Astrocyte (in vitro differentiated cells and primary cell): ENCODE measurements at regions not wholly inside any gene's neighbourhood (a gene's known extent, or its start where the extent isn't known, plus 50 kb on each side); places are given as distances from the start of the nearest gene placed in this dataset.

ENCODE experiments used
- DNase-seq: peaks from one replicate; pipeline ENCODE4 v3.0.0-alpha.2; 2010; ENCODE audit warnings: low read depth
- FAIRE-seq: peaks from 2 replicates; lab custom pipeline; 2011; peaks lifted over from hg19 to GRCh38; lab: Jason Lieb, UNC
- H2AFZ ChIP-seq: 2 replicates; pipeline ENCODE4 v1.6.0; 2012; ENCODE audit warnings: low read depth, low read length, inconsistent platforms
- H3K27ac ChIP-seq: 2 replicates; pipeline ENCODE4 v1.5.1; 2011; ENCODE audit warnings: low read depth, low read length, inconsistent platforms
- H3K27me3 ChIP-seq: 2 replicates; pipeline ENCODE4 v1.6.0; 2011; ENCODE audit warnings: low read length, inconsistent platforms; ENCODE audit not compliant: insufficient read depth
- H3K36me3 ChIP-seq: 2 replicates; pipeline ENCODE4 v1.5.1; 2011; ENCODE audit warnings: low read length, inconsistent platforms; ENCODE audit not compliant: insufficient read depth
- H3K4me1 ChIP-seq: 2 replicates; pipeline ENCODE4 v1.5.1; 2011; ENCODE audit warnings: low read length, inconsistent platforms; ENCODE audit not compliant: insufficient read depth
- H3K4me2 ChIP-seq: 2 replicates; pipeline ENCODE4 v1.6.0; 2012; ENCODE audit warnings: low read length, inconsistent platforms
- H3K4me3 ChIP-seq: 2 replicates; pipeline ENCODE4 v1.5.1; 2011; ENCODE audit warnings: low read depth, mild to moderate bottlenecking, low read length, inconsistent platforms; ENCODE audit not compliant: insufficient read depth
- H3K79me2 ChIP-seq: 2 replicates; pipeline ENCODE4 v1.6.0; 2012; ENCODE audit warnings: mild to moderate bottlenecking, low read length, inconsistent platforms; ENCODE audit not compliant: insufficient read depth
- H3K9ac ChIP-seq: 2 replicates; pipeline ENCODE4 v1.6.0; 2012; ENCODE audit warnings: mild to moderate bottlenecking, low read length, inconsistent platforms
- H3K9me3 ChIP-seq: 2 replicates; pipeline ENCODE4 v1.5.1; 2012; ENCODE audit warnings: low read depth, mild to moderate bottlenecking, low read length, inconsistent platforms; ENCODE audit not compliant: insufficient read depth
- H4K20me1 ChIP-seq: 2 replicates; pipeline ENCODE4 v1.6.0; 2012; ENCODE audit warnings: low read length, inconsistent platforms; ENCODE audit not compliant: insufficient read depth
- H3K27ac Mint-ChIP-seq: one replicate; pipeline ENCODE4 v1.8.0; 2021; ENCODE audit warnings: mild to moderate bottlenecking, mixed read lengths; ENCODE audit not compliant: unreplicated experiment
- H3K27me3 Mint-ChIP-seq: one replicate; pipeline ENCODE4 v1.8.0; 2021; ENCODE audit warnings: low read depth, mixed read lengths; ENCODE audit not compliant: unreplicated experiment
- H3K36me3 Mint-ChIP-seq: one replicate; pipeline ENCODE4 v1.8.0; 2021; ENCODE audit warnings: low read depth, mixed read lengths; ENCODE audit not compliant: unreplicated experiment
- H3K4me1 Mint-ChIP-seq: one replicate; pipeline ENCODE4 v1.8.0; 2021; ENCODE audit warnings: low read depth, mixed read lengths; ENCODE audit not compliant: unreplicated experiment
- H3K4me3 Mint-ChIP-seq: one replicate; pipeline ENCODE4 v1.8.0; 2021; ENCODE audit warnings: mild to moderate bottlenecking, moderate library complexity, mixed read lengths; ENCODE audit not compliant: unreplicated experiment
- H3K9me3 Mint-ChIP-seq: one replicate; pipeline ENCODE4 v1.8.0; 2021; ENCODE audit warnings: mild to moderate bottlenecking, mixed read lengths; ENCODE audit not compliant: unreplicated experiment
- CTCF ChIP-seq: IDR thresholded peaks from 2 replicates; pipeline ENCODE4 v1.5.1; 2011; ENCODE audit warnings: low read depth, mild to moderate bottlenecking, inconsistent platforms, low read length, moderate library complexity; ENCODE audit not compliant: insufficient read depth
- EZH2 ChIP-seq: IDR thresholded peaks from 2 replicates; pipeline ENCODE4 v1.6.1; 2012; ENCODE audit warnings: mild to moderate bottlenecking, low read length, inconsistent platforms; ENCODE audit not compliant: insufficient read depth

DNA sequence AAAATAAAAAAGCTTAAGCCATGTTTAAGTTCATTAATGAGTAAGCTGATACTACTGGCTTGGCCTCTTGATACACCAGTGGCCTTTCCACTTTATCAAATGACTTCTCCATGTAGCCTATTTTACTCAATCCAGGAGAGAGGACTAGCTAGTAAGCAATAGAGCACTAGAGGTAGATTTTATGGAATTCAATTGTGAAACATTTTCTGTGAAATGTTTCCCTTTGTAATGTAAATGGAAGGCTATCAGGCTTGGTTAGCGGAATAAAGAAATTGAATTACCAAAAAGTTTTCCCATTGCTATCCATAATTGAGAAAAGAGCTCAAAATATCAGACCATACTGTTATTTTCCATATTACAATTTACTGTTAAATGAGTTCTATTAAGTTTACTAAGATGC is 515.4 kb upstream of the CDH2 start:
- H3K79me2 ChIP-seq: no peaks in the 10 kb centered on the region
- no peaks in the 10 kb centered on the region for H3K36me3 ChIP-seq
- Mint-ChIP-seq H3K4me3 (no peak overlapping the region), H3K9me3 (peaks cover 2% of the 10 kb centered on the region), H3K27me3 (no peaks in the 10 kb centered on the region), H3K4me1 (no peaks in the 10 kb centered on the region), H3K36me3 (no peaks in the 10 kb centered on the region), H3K27ac (no peak overlapping the region)
- H3K4me3 ChIP-seq: no peak overlapping the region
- TF ChIP-seq EZH2: no peak
- no peak for TF ChIP-seq CTCF
- no peaks in the 10 kb centered on the region for H3K27me3 ChIP-seq
- no peak overlapping the region for H3K9ac ChIP-seq
- FAIRE-seq (no peak), DNase-seq (no peak)
- H3K9me3 ChIP-seq: no peaks in the 10 kb centered on the region
- no peaks in the 10 kb centered on the region for H4K20me1 ChIP-seq
- H3K27ac ChIP-seq: no peak overlapping the region
- no peak overlapping the region for H2AFZ ChIP-seq
- H3K4me1 ChIP-seq: no peaks in the 10 kb centered on the region
- H3K4me2 ChIP-seq: no peak overlapping the region

DNA sequence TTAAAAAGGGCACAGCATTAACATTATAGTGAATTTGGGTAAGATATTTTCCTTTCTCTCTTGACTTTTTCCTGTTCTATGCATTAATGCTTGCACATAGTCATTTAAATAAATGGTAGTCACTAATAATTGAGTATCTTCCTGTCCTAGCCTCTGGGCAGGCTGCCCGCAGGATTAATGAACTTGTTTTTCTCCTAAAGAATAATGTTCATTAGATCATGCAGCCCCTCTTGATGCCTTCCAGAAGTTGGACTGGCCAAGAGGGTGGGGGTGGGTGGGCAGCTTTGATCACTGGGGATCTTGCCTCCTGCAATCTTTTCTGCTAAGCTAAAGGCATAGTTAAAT is 514.5 kb upstream of the CDH2 start:
- Histone ChIP-seq H3K9ac (no peak overlapping the region), H3K9me3 (no peaks in the 10 kb centered on the region), H4K20me1 (no peaks in the 10 kb centered on the region), H3K4me1 (no peaks in the 10 kb centered on the region), H3K4me2 (no peak overlapping the region), H2AFZ (no peak overlapping the region), H3K79me2 (no peaks in the 10 kb centered on the region), H3K27me3 (no peaks in the 10 kb centered on the region), H3K4me3 (no peak overlapping the region), H3K27ac (no peak overlapping the region), H3K36me3 (no peaks in the 10 kb centered on the region)
- Mint-ChIP-seq H3K36me3 (no peaks in the 10 kb centered on the region), H3K9me3 (peaks cover 2% of the 10 kb centered on the region), H3K27ac (no peak overlapping the region), H3K27me3 (no peaks in the 10 kb centered on the region), H3K4me1 (no peaks in the 10 kb centered on the region), H3K4me3 (no peak overlapping the region)
- TF ChIP-seq CTCF (no peak), EZH2 (no peak)
- FAIRE-seq (no peak), DNase-seq (peak; percentile 20)

GRCh38 chr18:28690836-28691495 is 514.0 kb upstream of the CDH2 start:
- Histone ChIP-seq H3K79me2 (no peaks in the 10 kb centered on the region), H3K9ac (no peak overlapping the region), H4K20me1 (no peaks in the 10 kb centered on the region), H3K36me3 (no peaks in the 10 kb centered on the region), H2AFZ (no peak overlapping the region), H3K4me3 (no peak overlapping the region), H3K4me1 (no peaks in the 10 kb centered on the region), H3K27ac (no peak overlapping the region), H3K4me2 (no peak overlapping the region), H3K27me3 (no peaks in the 10 kb centered on the region), H3K9me3 (no peaks in the 10 kb centered on the region)
- Mint-ChIP-seq H3K4me1 (no peaks in the 10 kb centered on the region), H3K27ac (no peak overlapping the region), H3K36me3 (no peaks in the 10 kb centered on the region), H3K27me3 (no peaks in the 10 kb centered on the region), H3K9me3 (peaks cover 2% of the 10 kb centered on the region), H3K4me3 (no peak overlapping the region)
- FAIRE-seq: no peak
- TF ChIP-seq CTCF: no peak
- no peak for TF ChIP-seq EZH2
- no peak for DNase-seq
